BLaER1 (cell line): ENCODE measurements at regions not wholly inside any gene's neighbourhood (a gene's known extent, or its start where the extent isn't known, plus 50 kb on each side); places are given as distances from the start of the nearest gene placed in this dataset.
"Not testable (repeated sequence)": the region's sequence is repeated elsewhere in the genome, so short reads cannot be mapped to it uniquely, and the experiment has no call there.

ENCODE experiments used
- H3K27ac ChIP-seq: shearing (Covaris generic); formaldehyde crosslinking; 2 replicates; pipeline ENCODE4 v1.8.1; 2022
- H3K27me3 ChIP-seq: shearing (Covaris generic); formaldehyde crosslinking; 2 replicates; pipeline ENCODE4 v1.8.1; 2022
- H3K36me3 ChIP-seq: shearing (Covaris generic); formaldehyde crosslinking; 2 replicates; pipeline ENCODE4 v1.8.1; 2022
- H3K4me1 ChIP-seq: shearing (Covaris generic); formaldehyde crosslinking; 2 replicates; pipeline ENCODE4 v1.8.1; 2022
- H3K4me2 ChIP-seq: shearing (Covaris generic); formaldehyde crosslinking; 2 replicates; pipeline ENCODE4 v1.8.1; 2022
- H3K4me3 ChIP-seq: shearing (Covaris generic); formaldehyde crosslinking; 2 replicates; pipeline ENCODE4 v1.8.1; 2022
- H3K9ac ChIP-seq: shearing (Covaris generic); formaldehyde crosslinking; 2 replicates; pipeline ENCODE4 v1.8.1; 2022
- H3K9me3 ChIP-seq: shearing (Covaris generic); formaldehyde crosslinking; 2 replicates; pipeline ENCODE4 v1.8.1; 2022
- H4K20me1 ChIP-seq: shearing (Covaris generic); formaldehyde crosslinking; 2 replicates; pipeline ENCODE4 v1.8.1; 2022
- Cebpa-rat ChIP-seq: shearing (Covaris generic); IDR thresholded peaks from 2 replicates; pipeline ENCODE4 v1.8.1; 2022

DNA sequence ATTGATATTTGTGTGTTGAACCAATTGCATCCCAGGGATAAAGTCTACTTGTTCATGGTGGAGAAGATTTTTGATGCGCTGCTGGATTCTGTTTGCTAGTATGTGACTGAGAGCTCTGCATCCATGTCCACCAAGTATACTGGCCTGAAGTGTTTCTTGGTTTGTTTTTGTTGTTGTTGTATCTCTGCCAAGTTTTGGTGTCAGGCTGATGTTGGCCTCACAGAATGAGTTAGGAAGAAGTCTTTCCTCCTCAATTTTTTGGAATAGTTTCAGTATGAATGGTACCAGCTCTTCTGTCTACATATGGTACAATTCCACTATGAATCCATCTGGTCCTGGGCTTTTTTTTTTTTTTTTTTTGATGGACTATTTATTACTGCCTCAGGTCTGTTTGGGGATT lies 50.9 kb upstream of the OSTN start:
- H3K27ac ChIP-seq, result no peak overlapping the region
- no peak overlapping the region for H3K4me3 ChIP-seq
- no peak for TF ChIP-seq Cebpa-rat
- no peaks in the 10 kb centered on the region for H3K27me3 ChIP-seq
- H3K9ac ChIP-seq, result no peak overlapping the region
- no peaks in the 10 kb centered on the region for H3K4me1 ChIP-seq
- no peak overlapping the region for H3K4me2 ChIP-seq
- H4K20me1 ChIP-seq, result no peaks in the 10 kb centered on the region
- no peaks in the 10 kb centered on the region for H3K9me3 ChIP-seq
- no peaks in the 10 kb centered on the region for H3K36me3 ChIP-seq

DNA sequence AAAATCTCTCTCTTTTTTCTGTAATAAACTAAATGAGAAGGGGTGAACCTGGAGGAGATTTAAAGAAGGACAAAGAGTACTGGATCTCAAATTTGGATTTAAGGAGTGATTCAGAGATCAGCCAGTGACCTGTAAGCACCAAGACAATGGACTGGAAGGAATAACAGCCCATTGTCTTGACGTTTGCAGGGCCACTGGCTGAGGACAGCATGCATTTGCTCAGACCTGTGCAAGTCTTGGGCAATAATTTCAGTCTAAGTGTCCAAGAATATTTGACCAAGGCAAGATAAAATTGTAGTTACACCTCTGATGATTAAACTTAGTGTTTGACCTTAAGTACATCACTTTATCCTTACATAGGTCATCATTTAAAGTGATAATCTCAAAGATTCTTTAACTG lies 55.8 kb upstream of the OSTN start:
- TF ChIP-seq Cebpa-rat, result no peak
- Histone ChIP-seq H3K4me2 (no peak overlapping the region), H3K27ac (no peak overlapping the region)

DNA sequence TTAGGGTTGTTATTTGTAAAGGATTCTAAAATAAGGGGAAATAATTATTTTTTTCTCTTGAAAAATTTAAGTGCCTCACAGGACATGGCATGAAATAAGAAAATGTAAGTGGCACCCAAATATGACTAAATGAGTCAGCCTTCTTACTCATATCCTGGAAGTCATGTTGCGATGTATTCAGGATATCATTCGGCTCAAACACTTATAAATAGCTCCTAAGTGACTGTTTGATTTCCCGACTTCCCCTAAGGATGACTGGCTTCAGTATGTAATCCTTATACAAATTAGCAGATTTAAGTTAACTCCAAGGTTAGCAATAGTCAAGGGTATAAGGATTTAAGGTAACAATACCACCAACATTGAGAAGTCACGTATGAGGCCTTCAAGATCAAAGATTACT lies 57.3 kb upstream of the OSTN start:
- Histone ChIP-seq H3K9me3 (no peaks in the 10 kb centered on the region), H3K9ac (no peak overlapping the region), H3K36me3 (no peaks in the 10 kb centered on the region), H3K27me3 (no peaks in the 10 kb centered on the region), H3K4me2 (no peak overlapping the region), H3K4me3 (no peak overlapping the region), H3K4me1 (no peaks in the 10 kb centered on the region), H3K27ac (no peak overlapping the region), H4K20me1 (no peaks in the 10 kb centered on the region)
- TF ChIP-seq Cebpa-rat, result no peak

More for the DNA sequence above, 55.8 kb upstream of the OSTN start:
- H4K20me1 ChIP-seq, result no peaks in the 10 kb centered on the region
- H3K36me3 ChIP-seq, result no peaks in the 10 kb centered on the region
- H3K4me3 ChIP-seq, result no peak overlapping the region
- H3K27me3 ChIP-seq, result no peaks in the 10 kb centered on the region
- no peaks in the 10 kb centered on the region for H3K4me1 ChIP-seq
- no peak overlapping the region for H3K9ac ChIP-seq
- H3K9me3 ChIP-seq, result no peaks in the 10 kb centered on the region

DNA sequence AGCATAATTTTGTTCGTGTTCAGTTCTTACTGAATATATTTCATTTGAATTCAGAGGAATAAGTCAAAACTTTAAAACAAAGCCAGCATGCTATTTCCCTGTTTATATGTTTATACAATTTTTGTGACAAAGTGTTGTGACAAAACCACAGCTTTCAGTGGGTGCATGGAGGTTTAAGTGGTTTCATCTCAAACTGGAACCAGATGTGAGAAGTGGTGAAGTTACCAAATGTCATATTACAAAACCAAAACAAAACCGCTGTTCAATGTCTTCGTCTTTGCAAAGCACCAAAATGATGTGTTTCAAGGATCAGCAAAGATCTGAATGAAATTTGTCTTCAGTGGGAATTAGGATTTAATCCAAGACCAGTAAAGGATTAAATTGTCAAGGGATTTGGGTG lies 59.3 kb upstream of the OSTN start:
- H3K9me3 ChIP-seq, result no peaks in the 10 kb centered on the region
- H3K4me2 ChIP-seq, result no peak overlapping the region
- no peak overlapping the region for H3K27ac ChIP-seq
- no peaks in the 10 kb centered on the region for H3K36me3 ChIP-seq
- H4K20me1 ChIP-seq, result no peaks in the 10 kb centered on the region
- no peak for TF ChIP-seq Cebpa-rat
- H3K4me3 ChIP-seq, result no peak overlapping the region
- no peaks in the 10 kb centered on the region for H3K27me3 ChIP-seq
- H3K9ac ChIP-seq, result no peak overlapping the region
- no peaks in the 10 kb centered on the region for H3K4me1 ChIP-seq

DNA sequence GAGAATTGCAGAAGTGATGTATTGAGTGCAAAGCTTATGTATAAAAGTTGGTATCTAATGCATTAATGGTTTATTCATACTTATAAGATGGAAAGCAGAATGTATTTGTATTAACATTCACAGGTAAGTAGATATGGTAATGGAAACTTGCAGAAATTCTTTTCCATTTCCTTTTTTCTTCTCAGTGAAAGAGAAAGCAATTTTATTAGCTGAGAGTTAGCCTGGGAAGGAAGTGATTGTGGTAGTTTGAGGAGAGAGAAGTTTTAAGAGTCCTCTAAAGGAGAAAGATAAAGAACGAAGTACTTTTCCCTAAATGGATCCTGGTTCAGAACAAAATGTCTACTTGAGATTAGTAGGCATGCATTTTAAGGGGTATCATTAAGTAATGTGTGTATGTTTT lies 60.1 kb upstream of the OSTN start:
- H4K20me1 ChIP-seq, result no peaks in the 10 kb centered on the region
- TF ChIP-seq Cebpa-rat, result no peak
- no peak overlapping the region for H3K4me2 ChIP-seq
- H3K27me3 ChIP-seq, result no peaks in the 10 kb centered on the region
- H3K36me3 ChIP-seq, result no peaks in the 10 kb centered on the region
- no peaks in the 10 kb centered on the region for H3K4me1 ChIP-seq
- H3K27ac ChIP-seq, result no peak overlapping the region
- H3K9ac ChIP-seq, result no peak overlapping the region
- no peaks in the 10 kb centered on the region for H3K9me3 ChIP-seq
- H3K4me3 ChIP-seq, result no peak overlapping the region

DNA sequence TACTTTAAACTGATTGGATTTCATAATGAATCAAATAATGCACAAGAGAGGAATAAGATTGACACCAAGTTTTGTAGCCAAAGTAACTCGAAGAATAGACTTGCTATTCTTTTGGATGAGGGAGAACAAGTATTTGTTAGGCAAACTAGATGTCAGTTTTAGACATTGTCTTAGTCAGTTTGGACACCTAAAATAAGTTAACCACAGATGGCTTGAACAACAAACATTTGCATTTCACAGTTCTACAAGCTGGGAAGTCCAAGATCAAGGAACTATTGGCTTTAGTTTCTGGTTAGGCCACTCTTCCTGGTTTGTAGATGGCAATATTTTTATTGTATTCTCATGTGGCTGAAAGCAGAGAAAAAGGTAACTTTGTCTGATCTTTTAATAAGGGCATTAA lies 61.3 kb upstream of the OSTN start:
- Histone ChIP-seq H3K36me3 (no peaks in the 10 kb centered on the region), H3K9me3 (no peaks in the 10 kb centered on the region), H3K27me3 (no peaks in the 10 kb centered on the region), H3K9ac (no peak overlapping the region), H3K27ac (no peak overlapping the region), H3K4me3 (no peak overlapping the region), H3K4me2 (no peak overlapping the region), H4K20me1 (no peaks in the 10 kb centered on the region), H3K4me1 (no peaks in the 10 kb centered on the region)
- no peak for TF ChIP-seq Cebpa-rat

DNA sequence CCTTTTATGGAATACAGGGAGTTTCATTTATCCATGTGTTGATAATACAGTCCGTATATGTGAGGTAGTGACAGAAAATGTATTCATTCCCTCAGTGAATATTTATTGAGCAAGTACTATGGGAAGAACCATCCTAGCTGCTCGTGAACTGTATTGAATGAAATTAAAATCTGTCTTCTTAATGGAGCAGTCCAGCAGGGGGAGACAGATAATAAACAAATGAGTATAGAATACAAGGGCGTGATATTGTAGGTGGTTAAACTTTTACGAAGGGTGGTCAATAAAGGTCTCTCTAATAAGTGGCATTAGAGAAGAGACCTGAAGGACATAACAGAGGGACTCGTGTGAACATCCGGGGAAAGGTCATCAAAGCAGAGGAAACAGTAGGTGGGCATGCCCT lies 62.7 kb upstream of the OSTN start:
- no peaks in the 10 kb centered on the region for H3K9me3 ChIP-seq
- no peak overlapping the region for H3K4me3 ChIP-seq
- H3K36me3 ChIP-seq, result no peaks in the 10 kb centered on the region
- H3K27me3 ChIP-seq, result no peaks in the 10 kb centered on the region
- no peaks in the 10 kb centered on the region for H4K20me1 ChIP-seq
- no peak overlapping the region for H3K9ac ChIP-seq
- no peak overlapping the region for H3K27ac ChIP-seq
- no peak overlapping the region for H3K4me2 ChIP-seq
- TF ChIP-seq Cebpa-rat, result no peak
- no peaks in the 10 kb centered on the region for H3K4me1 ChIP-seq

DNA sequence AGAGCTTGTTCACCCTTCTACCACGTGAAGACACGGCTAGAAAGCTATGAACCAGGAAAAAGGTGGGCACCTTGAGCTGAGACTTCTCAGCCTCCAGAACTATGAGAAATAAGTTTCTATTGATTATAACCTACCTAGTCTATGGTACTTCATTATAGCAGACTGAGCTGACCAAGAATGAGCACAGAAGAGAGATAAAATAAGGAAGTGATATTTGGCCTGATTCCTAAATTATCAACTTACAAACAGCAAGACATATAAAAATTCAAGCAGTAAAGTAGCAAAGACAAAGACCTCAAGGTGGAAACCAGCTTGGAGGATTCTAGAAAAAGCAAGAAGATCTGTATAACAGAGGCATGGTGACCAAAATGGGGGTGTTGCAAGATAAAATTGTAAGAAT lies 63.9 kb upstream of the OSTN start:
- H3K9me3 ChIP-seq, result no peaks in the 10 kb centered on the region
- TF ChIP-seq Cebpa-rat, result no peak
- H3K27me3 ChIP-seq, result no peaks in the 10 kb centered on the region
- H3K4me2 ChIP-seq, result no peak overlapping the region
- H3K4me1 ChIP-seq, result no peaks in the 10 kb centered on the region
- no peaks in the 10 kb centered on the region for H4K20me1 ChIP-seq
- no peak overlapping the region for H3K27ac ChIP-seq
- H3K36me3 ChIP-seq, result no peaks in the 10 kb centered on the region
- H3K4me3 ChIP-seq, result no peak overlapping the region
- no peak overlapping the region for H3K9ac ChIP-seq

DNA sequence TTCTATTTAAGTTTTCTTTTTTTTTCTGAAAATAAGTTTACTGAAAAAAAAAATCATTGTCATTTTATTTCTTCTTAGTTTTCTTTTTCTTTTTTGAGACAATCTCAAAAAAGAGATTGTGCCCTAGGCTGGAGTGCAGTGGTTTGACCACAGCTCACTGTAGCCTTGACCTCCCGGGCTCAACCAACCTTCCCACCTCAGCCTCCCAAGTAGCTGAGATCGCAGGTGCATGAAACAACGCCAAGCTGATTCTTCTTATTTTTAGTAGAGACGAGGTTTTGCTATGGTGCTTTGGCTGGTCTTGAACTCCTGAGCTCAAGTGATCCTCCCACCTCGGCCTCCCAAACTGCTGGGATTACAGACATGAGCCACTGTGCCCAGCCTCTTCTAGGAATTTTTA lies 65.7 kb upstream of the OSTN start:
- no peaks in the 10 kb centered on the region for H3K4me1 ChIP-seq
- H3K27me3 ChIP-seq, result no peaks in the 10 kb centered on the region
- H4K20me1 ChIP-seq, result no peaks in the 10 kb centered on the region
- no peak overlapping the region for H3K27ac ChIP-seq
- no peaks in the 10 kb centered on the region for H3K36me3 ChIP-seq
- H3K9me3 ChIP-seq, result no peaks in the 10 kb centered on the region
- TF ChIP-seq Cebpa-rat, result no peak
- no peak overlapping the region for H3K9ac ChIP-seq
- H3K4me2 ChIP-seq, result no peak overlapping the region
- H3K4me3 ChIP-seq, result no peak overlapping the region

DNA sequence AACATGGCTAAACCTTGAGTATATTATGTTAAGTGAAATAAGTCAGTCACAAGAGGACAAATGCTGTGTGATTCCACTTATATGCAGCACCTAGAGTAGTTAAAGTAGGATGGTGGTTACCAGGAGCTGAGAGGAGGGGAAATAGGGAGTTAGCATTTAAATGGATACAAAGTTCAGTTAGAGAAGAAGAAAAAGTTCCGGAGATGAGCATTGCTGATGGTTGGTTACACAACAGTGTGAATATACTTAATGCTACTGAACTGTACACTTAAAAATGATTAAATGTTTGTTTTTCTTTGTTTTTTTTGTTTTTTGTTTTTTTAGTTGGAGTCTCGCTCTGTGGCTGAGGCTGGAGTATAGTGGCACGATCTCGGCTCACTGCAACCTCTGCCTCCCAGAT lies 67.7 kb upstream of the OSTN start:
- no peaks in the 10 kb centered on the region for H3K4me1 ChIP-seq
- H3K9ac ChIP-seq, result no peak overlapping the region
- H4K20me1 ChIP-seq, result no peaks in the 10 kb centered on the region
- no peak overlapping the region for H3K27ac ChIP-seq
- H3K36me3 ChIP-seq, result no peaks in the 10 kb centered on the region
- no peaks in the 10 kb centered on the region for H3K9me3 ChIP-seq
- H3K4me3 ChIP-seq, result no peak overlapping the region
- TF ChIP-seq Cebpa-rat, result no peak
- H3K27me3 ChIP-seq, result no peaks in the 10 kb centered on the region
- no peak overlapping the region for H3K4me2 ChIP-seq

DNA sequence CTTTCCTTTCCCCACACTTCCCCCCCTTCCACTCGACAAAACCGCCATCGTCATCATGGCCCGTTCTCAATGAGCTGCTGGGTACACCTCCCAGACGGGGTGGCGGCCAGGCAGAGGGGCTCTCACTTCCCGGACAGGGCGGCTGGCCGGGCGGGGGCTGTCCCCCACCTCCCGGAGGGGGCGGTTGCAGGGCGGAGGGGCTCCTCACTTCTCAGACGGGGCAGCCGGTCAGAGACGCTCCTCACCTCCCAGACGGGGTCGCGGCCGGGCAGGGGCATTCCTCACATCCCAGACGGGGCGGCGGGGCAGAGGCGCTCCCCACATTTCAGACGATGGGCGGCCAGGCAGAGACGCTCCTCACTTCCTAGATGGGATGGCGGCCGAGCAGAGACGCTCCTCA lies 74.2 kb upstream of the OSTN start:
- not testable (repeated sequence) for H3K27ac ChIP-seq, H3K4me2 ChIP-seq, H3K27me3 ChIP-seq, H3K9me3 ChIP-seq, H3K4me3 ChIP-seq, H4K20me1 ChIP-seq, H3K36me3 ChIP-seq, H3K9ac ChIP-seq, H3K4me1 ChIP-seq
